Lower lobe of right lung (tissue), 2 donors: ENCODE measurements at regions not wholly inside any gene's neighbourhood (a gene's known extent, or its start where the extent isn't known, plus 50 kb on each side); places are given as distances from the start of the nearest gene placed in this dataset.

Experiments used
- ATAC-seq, 2 donors: fragments of 200-7000 bp; cut with Tn5 transposase; one replicate each; pipeline ENCODE4 v1.9.1; 2020 to 2022; ENCODE audit warnings: mild to moderate bottlenecking in 2 of 2, moderate library complexity in 2 of 2
- DNase-seq: peaks from one replicate; pipeline ENCODE4 v3.0.0-alpha.2; 2020
- H3K27ac ChIP-seq: fragments of 200-600 bp; one replicate; pipeline ENCODE4 v1.8.0; 2022
- H3K27me3 ChIP-seq: fragments of 200-600 bp; one replicate; pipeline ENCODE4 v1.8.0; 2022; ENCODE audit warnings: low read depth
- H3K36me3 ChIP-seq: fragments of 200-600 bp; one replicate; pipeline ENCODE4 v1.8.0; 2022; ENCODE audit warnings: mild to moderate bottlenecking
- H3K4me1 ChIP-seq: fragments of 200-600 bp; one replicate; pipeline ENCODE4 v1.8.0; 2022
- H3K4me3 ChIP-seq: fragments of 200-600 bp; one replicate; pipeline ENCODE4 v1.8.0; 2022; ENCODE audit warnings: mild to moderate bottlenecking
- H3K9me3 ChIP-seq: fragments of 200-600 bp; one replicate; pipeline ENCODE4 v1.8.0; 2022
- intact Hi-C: fragments of 100-400 bp; cut with DNase I; formaldehyde crosslinking; loops from one replicate; pipeline ENCODE4 v1.11.0; 2022
- TF ChIP-seq, protein P1 (sequence below): fragments of 200-600 bp; IDR thresholded peaks from one replicate; pipeline ENCODE4 v1.8.0; 2022; ENCODE audit warnings: antibody characterized with exemption, mild to moderate bottlenecking
- donor health status: DM: no; HTN: yes; CAD: no; lungs with severe emphysema.

DNA sequence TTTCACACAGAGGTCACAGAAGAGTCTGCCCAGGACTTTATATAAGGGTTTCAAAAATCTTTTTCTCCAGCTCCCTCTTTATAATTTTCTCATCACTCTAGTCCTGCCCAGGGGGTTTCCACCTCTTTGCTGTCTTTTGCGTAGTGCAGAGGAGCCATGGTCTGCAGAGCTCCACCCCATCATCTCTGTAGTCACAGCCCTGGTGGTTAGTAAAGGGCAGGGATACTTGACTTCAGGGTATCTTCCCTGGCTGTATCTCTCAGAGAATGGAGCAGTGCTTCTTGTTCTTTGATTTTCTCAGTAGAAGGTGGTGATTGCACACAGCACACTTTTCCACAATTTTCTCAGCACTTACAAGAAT lies 900.6 kb upstream of the COX7C start:
- Histone ChIP-seq H3K27me3 (no peaks in the 10 kb centered on the region), H3K27ac (no peak overlapping the region), H3K9me3 (no peaks in the 10 kb centered on the region), H3K4me1 (no peaks in the 10 kb centered on the region), H3K36me3 (no peaks in the 10 kb centered on the region), H3K4me3 (no peak overlapping the region)
- no peak for DNase-seq
- intact Hi-C loops = no loop called here
- ATAC-seq = no peak
- TF ChIP-seq, protein P1, sequence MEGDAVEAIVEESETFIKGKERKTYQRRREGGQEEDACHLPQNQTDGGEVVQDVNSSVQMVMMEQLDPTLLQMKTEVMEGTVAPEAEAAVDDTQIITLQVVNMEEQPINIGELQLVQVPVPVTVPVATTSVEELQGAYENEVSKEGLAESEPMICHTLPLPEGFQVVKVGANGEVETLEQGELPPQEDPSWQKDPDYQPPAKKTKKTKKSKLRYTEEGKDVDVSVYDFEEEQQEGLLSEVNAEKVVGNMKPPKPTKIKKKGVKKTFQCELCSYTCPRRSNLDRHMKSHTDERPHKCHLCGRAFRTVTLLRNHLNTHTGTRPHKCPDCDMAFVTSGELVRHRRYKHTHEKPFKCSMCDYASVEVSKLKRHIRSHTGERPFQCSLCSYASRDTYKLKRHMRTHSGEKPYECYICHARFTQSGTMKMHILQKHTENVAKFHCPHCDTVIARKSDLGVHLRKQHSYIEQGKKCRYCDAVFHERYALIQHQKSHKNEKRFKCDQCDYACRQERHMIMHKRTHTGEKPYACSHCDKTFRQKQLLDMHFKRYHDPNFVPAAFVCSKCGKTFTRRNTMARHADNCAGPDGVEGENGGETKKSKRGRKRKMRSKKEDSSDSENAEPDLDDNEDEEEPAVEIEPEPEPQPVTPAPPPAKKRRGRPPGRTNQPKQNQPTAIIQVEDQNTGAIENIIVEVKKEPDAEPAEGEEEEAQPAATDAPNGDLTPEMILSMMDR = no peak

DNA sequence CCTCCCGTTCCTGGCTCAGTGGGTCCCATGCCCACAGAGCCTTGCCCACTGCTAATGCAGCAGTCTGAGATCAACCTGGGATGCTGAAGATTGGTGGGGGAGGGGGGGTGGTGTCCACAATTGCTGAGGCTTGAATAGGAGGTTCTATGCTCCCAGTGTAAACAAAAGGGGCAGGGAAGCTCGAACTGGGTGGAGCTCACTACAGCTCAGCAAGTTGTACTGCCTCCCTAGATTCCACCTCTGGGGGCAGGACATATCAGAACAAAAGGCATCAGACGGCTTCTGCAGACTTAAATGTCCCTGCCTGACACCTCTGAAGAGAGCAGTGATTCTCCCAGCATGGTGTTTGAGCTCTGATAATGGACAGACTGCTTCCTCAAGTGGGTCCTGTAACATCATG lies 885.6 kb upstream of the COX7C start:
- Histone ChIP-seq H3K27ac (no peak overlapping the region), H3K9me3 (no peaks in the 10 kb centered on the region), H3K27me3 (no peaks in the 10 kb centered on the region), H3K36me3 (no peaks in the 10 kb centered on the region), H3K4me1 (no peaks in the 10 kb centered on the region), H3K4me3 (no peak overlapping the region)
- TF ChIP-seq, protein P1 = no peak
- DNase-seq (no peak), ATAC-seq (no peak)
- intact Hi-C loops = no loop called here

DNA sequence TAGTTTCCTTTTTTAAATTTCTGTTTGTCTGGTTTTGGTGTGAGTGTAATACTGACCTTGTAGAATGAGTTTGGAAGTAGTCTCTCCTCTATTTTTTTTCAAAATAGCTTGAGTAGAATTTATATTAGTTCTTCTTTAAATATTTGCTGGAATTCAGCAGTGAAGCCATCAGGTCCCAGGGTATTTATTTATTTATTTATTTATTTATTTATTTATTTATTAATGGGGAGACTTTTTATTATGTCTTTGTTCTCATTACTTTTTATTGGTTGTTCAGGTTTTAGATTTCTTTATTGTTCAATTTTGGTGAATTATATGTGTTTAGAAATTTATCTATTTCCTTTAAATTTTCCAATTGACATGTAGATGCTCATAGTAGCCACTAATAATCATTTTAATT lies 875.8 kb upstream of the COX7C start:
- Histone ChIP-seq H3K9me3 (peaks cover 4% of the 10 kb centered on the region), H3K27me3 (no peaks in the 10 kb centered on the region), H3K36me3 (no peaks in the 10 kb centered on the region), H3K4me3 (no peak overlapping the region), H3K27ac (no peak overlapping the region), H3K4me1 (no peaks in the 10 kb centered on the region)
- intact Hi-C loops = no loop called here
- TF ChIP-seq, protein P1 = no peak
- no peak for ATAC-seq
- no peak for DNase-seq

DNA sequence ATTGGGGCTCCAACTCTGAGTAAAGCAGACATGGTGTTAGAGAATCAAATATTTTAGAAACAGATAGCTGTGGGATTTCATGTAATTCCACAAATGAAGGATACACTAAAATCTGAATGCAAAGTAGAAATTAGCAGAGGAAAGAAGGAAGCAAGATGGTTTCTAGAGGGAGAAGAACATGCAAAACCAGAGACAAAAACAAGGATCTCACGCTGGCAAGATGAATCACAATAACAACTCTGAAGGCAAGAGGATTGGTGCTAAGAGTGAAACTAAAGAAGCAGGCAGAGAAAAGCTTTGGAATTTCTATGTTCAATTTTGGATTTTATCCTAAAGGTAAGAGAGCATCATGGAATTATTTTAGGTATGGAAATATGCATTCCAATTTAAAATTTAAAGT lies 857.2 kb upstream of the COX7C start:
- H3K4me3 ChIP-seq = no peak overlapping the region
- no peak for ATAC-seq
- DNase-seq = no peak
- no peaks in the 10 kb centered on the region for H3K36me3 ChIP-seq
- no peaks in the 10 kb centered on the region for H3K9me3 ChIP-seq
- intact Hi-C loops = no loop called here
- H3K27ac ChIP-seq = no peak overlapping the region
- H3K4me1 ChIP-seq = no peaks in the 10 kb centered on the region
- TF ChIP-seq, protein P1 = no peak
- H3K27me3 ChIP-seq = no peaks in the 10 kb centered on the region

DNA sequence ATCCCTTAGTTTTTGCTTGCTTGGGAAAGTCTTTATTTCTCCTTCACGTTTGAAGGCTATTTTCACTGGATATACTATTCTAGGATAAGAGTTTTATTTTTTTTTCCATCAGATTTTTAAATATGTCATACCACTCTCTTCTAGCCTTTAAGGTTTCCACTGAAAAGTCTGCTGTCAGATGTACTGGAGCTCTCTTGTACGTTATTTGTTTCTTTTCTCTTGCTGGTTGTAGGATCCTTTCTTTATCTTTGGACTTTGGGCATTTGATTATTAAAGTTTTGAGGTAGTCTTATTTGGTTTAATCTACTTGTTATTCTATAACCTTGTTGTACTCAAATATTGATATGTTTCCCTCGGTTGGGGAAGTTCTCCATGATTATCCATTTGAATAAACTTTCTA lies 848.4 kb upstream of the COX7C start:
- Histone ChIP-seq H3K27me3 (no peaks in the 10 kb centered on the region), H3K4me3 (no peak overlapping the region), H3K27ac (no peak overlapping the region), H3K36me3 (no peaks in the 10 kb centered on the region), H3K4me1 (no peaks in the 10 kb centered on the region), H3K9me3 (peaks cover 12% of the 10 kb centered on the region)
- no peak for DNase-seq
- ATAC-seq = no peak
- intact Hi-C loops = no loop called here
- TF ChIP-seq, protein P1 = no peak

DNA sequence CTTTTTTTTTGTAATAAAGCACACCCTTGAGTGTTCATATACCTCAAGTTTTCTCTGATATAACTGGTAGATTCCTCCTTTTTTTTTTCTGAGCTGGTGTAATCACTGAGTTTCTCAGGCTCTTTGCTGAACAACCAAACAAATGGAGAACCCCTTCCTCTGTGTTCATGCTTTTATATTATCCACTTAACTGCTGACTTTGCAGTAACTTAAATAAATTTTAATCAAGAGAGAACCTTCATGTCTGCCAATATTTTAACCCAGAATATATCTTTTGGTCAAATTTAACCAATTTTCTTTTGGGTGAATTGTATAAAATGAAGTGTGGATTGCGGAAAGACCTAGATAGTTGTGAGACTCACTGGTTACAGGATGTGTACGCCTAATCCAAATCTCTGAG lies 833.0 kb upstream of the COX7C start:
- ATAC-seq (no peak), DNase-seq (no peak)
- Histone ChIP-seq H3K27ac (no peak overlapping the region), H3K36me3 (no peaks in the 10 kb centered on the region), H3K9me3 (no peaks in the 10 kb centered on the region), H3K27me3 (no peaks in the 10 kb centered on the region), H3K4me1 (no peaks in the 10 kb centered on the region), H3K4me3 (no peak overlapping the region)
- TF ChIP-seq, protein P1 = no peak
- intact Hi-C loops = no loop called here
